IMR-90 (cell line): ENCODE measurements at regions not wholly inside any gene's neighbourhood (a gene's known extent, or its start where the extent isn't known, plus 50 kb on each side); places are given as distances from the start of the nearest gene placed in this dataset.
A peak's percentile ranks its signal among the peaks of the same experiment; 100 is the strongest.

Experiments
- ATAC-seq: fragments of 200-7000 bp; cut with Tn5 transposase; 2 replicates; pipeline ENCODE4 v1.9.1; 2020; ENCODE audit warnings: low read depth, mild to moderate bottlenecking, moderate library complexity
- BruUV-seq: library from RNA; stranded (reverse); fragments of 400-500 nt; replicated peaks from 2 replicates; lab custom pipeline; 2021; lab: Mats Ljungman, UMichigan
- CTCF ChIA-PET: fragments of 300-600 bp; formaldehyde crosslinking; extraction: SDS; loops from one replicate; lab custom pipeline; 2021; ENCODE audit warnings: antibody characterized with exemption; lab: Yijun Ruan, JAX
- POLR2A ChIA-PET: fragments of 300-600 bp; sonication (Branson Sonifier 250); formaldehyde crosslinking; loops from one replicate; lab custom pipeline; 2022; ENCODE audit warnings: antibody characterized with exemption; ENCODE audit not compliant: unreplicated experiment; lab: Charles Lee
- DNase-seq: peaks from one replicate; pipeline ENCODE4 v3.0.0; 2013
- H2AFZ ChIP-seq: replicated peaks from 2 replicates; pipeline ENCODE3; 2013; ENCODE audit warnings: low read length, mild to moderate bottlenecking; ENCODE audit not compliant: poor library complexity
- H2AK5ac ChIP-seq: 2 replicates; pipeline ENCODE4 v1.6.1; 2013; ENCODE audit warnings: low read depth, low read length, inconsistent platforms
- H2AK9ac ChIP-seq: replicated peaks from 2 replicates; pipeline ENCODE3; 2013; ENCODE audit warnings: mild to moderate bottlenecking, low read depth, low read length, moderate library complexity; ENCODE audit not compliant: poor library complexity
- H2BK120ac ChIP-seq: 2 replicates; pipeline ENCODE4 v1.6.1; 2013; ENCODE audit warnings: low read depth, low read length, inconsistent platforms
- H2BK15ac ChIP-seq: 3 replicates; pipeline ENCODE4 v1.6.1; 2013; ENCODE audit warnings: low read depth, low read length, inconsistent platforms
- H2BK20ac ChIP-seq: 2 replicates; pipeline ENCODE4 v1.6.1; 2013; ENCODE audit warnings: low read depth, mild to moderate bottlenecking, inconsistent platforms, low read length, moderate library complexity
- H2BK5ac ChIP-seq: 2 replicates; pipeline ENCODE4 v1.6.1; 2013; ENCODE audit warnings: mild to moderate bottlenecking, low read depth, low read length, inconsistent platforms; ENCODE audit not compliant: poor library complexity, severe bottlenecking
- H3K14ac ChIP-seq: replicated peaks from 2 replicates; pipeline ENCODE4 v1.6.1; 2013; ENCODE audit warnings: low read depth, low read length, inconsistent platforms
- H3K18ac ChIP-seq: 2 replicates; pipeline ENCODE4 v1.6.1; 2013; ENCODE audit warnings: low read depth, low read length, control low read depth
- H3K23ac ChIP-seq: 2 replicates; pipeline ENCODE4 v1.6.1; 2013; ENCODE audit warnings: low read depth, low read length, inconsistent platforms
- H3K27ac ChIP-seq: 2 replicates; pipeline ENCODE4 v1.5.1; 2013; ENCODE audit warnings: mild to moderate bottlenecking, control low read depth, low read length; ENCODE audit not compliant: insufficient read depth
- H3K27me3 ChIP-seq: 2 replicates; pipeline ENCODE4 v1.6.1; 2013; ENCODE audit warnings: low read length; ENCODE audit not compliant: control insufficient read depth, insufficient read depth
- H3K36me3 ChIP-seq: 2 replicates; pipeline ENCODE4 v1.6.1; 2013; ENCODE audit warnings: low read length, mixed read lengths; ENCODE audit not compliant: control insufficient read depth, insufficient read depth
- H3K4ac ChIP-seq: 2 replicates; pipeline ENCODE4 v1.6.1; 2013; ENCODE audit warnings: low read depth, low read length, inconsistent platforms
- H3K4me1 ChIP-seq: 2 replicates; pipeline ENCODE4 v1.6.1; 2013; ENCODE audit warnings: low read length, mixed read lengths; ENCODE audit not compliant: control insufficient read depth, insufficient read depth
- H3K4me2 ChIP-seq: 2 replicates; pipeline ENCODE4 v1.6.1; 2013; ENCODE audit warnings: low read depth, mild to moderate bottlenecking, control low read depth, low read length, moderate library complexity
- H3K4me3 ChIP-seq: 2 replicates; pipeline ENCODE4 v1.5.1; 2013; ENCODE audit warnings: low read depth, mild to moderate bottlenecking, control low read depth, low read length, moderate library complexity; ENCODE audit not compliant: insufficient read depth
- H3K56ac ChIP-seq: 2 replicates; pipeline ENCODE4 v1.6.1; 2013; ENCODE audit warnings: low read length, inconsistent platforms; ENCODE audit not compliant: insufficient read depth; ENCODE audit errors: extremely low read depth
- H3K79me1 ChIP-seq, 2 experiments: 2 replicates each; pipeline ENCODE4 v1.6.1; 2013; ENCODE audit warnings: low read length in 2 of 2, inconsistent platforms in 1 of 2, low read depth in 1 of 2
- H3K9ac ChIP-seq: 2 replicates; pipeline ENCODE4 v1.6.1; 2013; ENCODE audit warnings: low read depth, low read length, control low read depth
- H3K9me1 ChIP-seq: 2 replicates; pipeline ENCODE4 v1.6.1; 2013; ENCODE audit warnings: low read length, inconsistent platforms; ENCODE audit not compliant: insufficient read depth
- H3K9me3 ChIP-seq: 2 replicates; pipeline ENCODE4 v1.6.1; 2013; ENCODE audit warnings: low read length; ENCODE audit not compliant: control insufficient read depth, insufficient read depth
- H4K20me1 ChIP-seq: 2 replicates; pipeline ENCODE4 v1.6.1; 2013; ENCODE audit warnings: low read length, inconsistent platforms; ENCODE audit not compliant: insufficient read depth
- H4K5ac ChIP-seq: 2 replicates; pipeline ENCODE4 v1.6.1; 2013; ENCODE audit warnings: mild to moderate bottlenecking, low read depth, low read length, control low read depth
- H4K8ac ChIP-seq, 2 experiments: 2 replicates each; pipeline ENCODE4 v1.6.1; 2013; ENCODE audit warnings: low read depth in 2 of 2, low read length in 2 of 2, control low read depth in 1 of 2, inconsistent platforms in 1 of 2
- H4K91ac ChIP-seq: 2 replicates; pipeline ENCODE4 v1.6.1; 2013; ENCODE audit warnings: low read depth, low read length, inconsistent platforms; ENCODE audit not compliant: insufficient read depth
- BHLHE40 ChIP-seq: fragments of 150-350 bp; IDR thresholded peaks from 2 replicates; pipeline ENCODE4 v1.6.1; 2016; ENCODE audit warnings: mild to moderate bottlenecking, low read depth, low read length
- CEBPB ChIP-seq: IDR thresholded peaks from 2 replicates; pipeline ENCODE4 v1.6.1; 2012; ENCODE audit warnings: low read depth, low read length, improper control_type of control experiment
- CHD1 ChIP-seq: IDR thresholded peaks from 2 replicates; pipeline ENCODE4 v1.6.1; 2012; ENCODE audit warnings: low read depth, low read length, improper control_type of control experiment
- FOS ChIP-seq: fragments of 150-350 bp; IDR thresholded peaks from 2 replicates; pipeline ENCODE4 v1.6.1; 2016; ENCODE audit warnings: low read depth, low read length
- MAFK ChIP-seq: IDR thresholded peaks from 2 replicates; pipeline ENCODE4 v1.6.1; 2012; ENCODE audit warnings: low read depth, low read length, improper control_type of control experiment
- MAZ ChIP-seq: IDR thresholded peaks from 2 replicates; pipeline ENCODE4 v1.6.1; 2012; ENCODE audit warnings: low read depth, mild to moderate bottlenecking, low read length, improper control_type of control experiment, moderate library complexity, borderline replicate concordance
- MXI1 ChIP-seq: IDR thresholded peaks from 2 replicates; pipeline ENCODE4 v1.6.1; 2012; ENCODE audit warnings: low read depth, mild to moderate bottlenecking, low read length, moderate library complexity, borderline replicate concordance
- NFE2L2 ChIP-seq: fragments of 150-350 bp; IDR thresholded peaks from 2 replicates; pipeline ENCODE4 v1.6.1; 2016; ENCODE audit warnings: low read depth, mild to moderate bottlenecking, low read length
- POLR2A ChIP-seq: IDR thresholded peaks from 2 replicates; pipeline ENCODE4 v1.6.1; 2012; ENCODE audit warnings: mild to moderate bottlenecking, low read depth, low read length
- RAD21 ChIP-seq: IDR thresholded peaks from 2 replicates; pipeline ENCODE4 v1.6.1; 2012; ENCODE audit warnings: low read length, improper control_type of control experiment
- RCOR1 ChIP-seq: IDR thresholded peaks from 2 replicates; pipeline ENCODE4 v1.6.1; 2012; ENCODE audit warnings: mild to moderate bottlenecking, low read length, improper control_type of control experiment; ENCODE audit not compliant: insufficient replicate concordance
- RFX5 ChIP-seq: IDR thresholded peaks from 2 replicates; pipeline ENCODE4 v1.8.0; 2012; ENCODE audit warnings: low read depth, mild to moderate bottlenecking, low read length, moderate library complexity
- SMC3 ChIP-seq: fragments of 150-350 bp; IDR thresholded peaks from 2 replicates; pipeline ENCODE4 v1.6.1; 2016; ENCODE audit warnings: low read depth, mild to moderate bottlenecking, antibody characterized with exemption, low read length, moderate library complexity
- WGBS, 2 experiments: methylation state at CpG; one replicate each; pipeline versions ENCODE4 v1.1.5 to v1.1.7; 2013; ENCODE audit warnings: missing lambda C conversion rate in 2 of 2; ENCODE audit not compliant: insufficient read length in 1 of 2; ENCODE audit errors: extremely low coverage in 2 of 2; 5-methylcytosine and 5-hydroxymethylcytosine counted together
- dilution Hi-C: fragments of 300-500 bp; cut with HindIII; formaldehyde crosslinking; loops from one replicate; pipeline ENCODE4 v1.14.3; 2018; ENCODE audit warnings: low sequenced_read_pairs; ENCODE audit not compliant: unreplicated experiment
- in situ Hi-C: fragments of 300-500 bp; cut with MboI; formaldehyde crosslinking; loops from 3 replicates; pipeline ENCODE4 v1.14.3; 2019; ENCODE audit warnings: low sequenced_read_pairs, inconsistent platforms, mixed read lengths
- intact Hi-C: fragments of 100-400 bp; cut with micrococcal nuclease; formaldehyde crosslinking; loops from 2 replicates; pipeline ENCODE4 v1.10.0; 2022
- TF ChIP-seq, protein P1 (sequence below): fragments of 150-350 bp; IDR thresholded peaks from 2 replicates; pipeline ENCODE4 v1.6.1; 2017; ENCODE audit warnings: mild to moderate bottlenecking, antibody characterized with exemption, low read length, low read depth
- TF ChIP-seq, protein P2 (sequence below): conservative IDR thresholded peaks from 2 replicates; pipeline ENCODE4 v1.5.1; 2012; ENCODE audit warnings: mild to moderate bottlenecking, low read depth, low read length, improper control_type of control experiment
- TF ChIP-seq, protein P3 (sequence below): fragments of 150-350 bp; IDR thresholded peaks from 2 replicates; pipeline ENCODE4 v1.6.1; 2016; ENCODE audit warnings: low read depth, mild to moderate bottlenecking, low read length, moderate library complexity, borderline replicate concordance

DNA sequence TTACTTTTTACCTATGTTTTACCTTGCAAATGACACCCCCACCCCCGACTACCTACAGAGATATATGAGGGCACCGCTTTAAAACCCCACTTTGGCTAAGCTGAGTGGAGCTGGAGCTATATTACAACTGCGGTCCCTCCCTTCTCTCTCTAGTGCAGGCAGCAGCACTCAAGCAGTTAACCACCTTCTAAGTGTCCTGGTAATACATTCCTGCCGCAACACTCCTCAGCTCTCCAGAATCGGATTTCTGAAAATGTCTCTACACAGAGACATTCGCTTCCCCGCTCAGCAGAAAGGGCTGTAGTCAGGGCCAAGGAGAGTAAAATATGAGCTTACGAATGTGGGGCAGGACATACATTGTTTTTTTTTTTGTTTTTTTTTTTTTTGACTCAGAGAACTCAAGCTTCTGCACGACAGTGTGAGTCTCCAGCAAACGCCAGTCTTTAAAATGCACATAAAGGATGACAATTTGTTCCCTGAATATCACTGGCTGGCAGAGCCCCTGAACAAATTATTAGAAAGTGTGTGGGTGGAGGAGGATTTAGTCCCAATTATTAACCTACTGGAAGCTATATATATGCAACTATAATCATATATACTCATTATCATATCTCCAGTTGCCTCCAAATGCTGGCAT, 287.0 kb upstream of the TET2 start:
- CTCF ChIA-PET: interaction anchor here (0.6 to 0.9 kb wide), 2 partner anchors 14 to 1099 kb away, joined by 3 read pairs; no protein-coding TSS in a partner anchor
- intact Hi-C loops: loop anchor here (2.0 to 5.0 kb wide), 3 partner anchors 167 to 1652 kb away; no protein-coding TSS in a partner anchor
- no peak overlapping the region for H2BK120ac ChIP-seq
- in situ Hi-C loops: loop anchor here (25.0 kb wide), 1 partner anchor 1647 kb away; no protein-coding TSS in a partner anchor
- dilution Hi-C loops: no loop called here
- TF ChIP-seq, protein P1, sequence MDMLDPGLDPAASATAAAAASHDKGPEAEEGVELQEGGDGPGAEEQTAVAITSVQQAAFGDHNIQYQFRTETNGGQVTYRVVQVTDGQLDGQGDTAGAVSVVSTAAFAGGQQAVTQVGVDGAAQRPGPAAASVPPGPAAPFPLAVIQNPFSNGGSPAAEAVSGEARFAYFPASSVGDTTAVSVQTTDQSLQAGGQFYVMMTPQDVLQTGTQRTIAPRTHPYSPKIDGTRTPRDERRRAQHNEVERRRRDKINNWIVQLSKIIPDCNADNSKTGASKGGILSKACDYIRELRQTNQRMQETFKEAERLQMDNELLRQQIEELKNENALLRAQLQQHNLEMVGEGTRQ: no peak
- TF ChIP-seq FOS (no peak), SMC3 (no peak), RAD21 (no peak), MXI1 (no peak), MAFK (no peak), MAZ (no peak), RCOR1 (no peak), CHD1 (no peak), POLR2A (no peak), NFE2L2 (no peak), RFX5 (no peak), CEBPB (no peak), BHLHE40 (no peak)
- TF ChIP-seq, protein P2, sequence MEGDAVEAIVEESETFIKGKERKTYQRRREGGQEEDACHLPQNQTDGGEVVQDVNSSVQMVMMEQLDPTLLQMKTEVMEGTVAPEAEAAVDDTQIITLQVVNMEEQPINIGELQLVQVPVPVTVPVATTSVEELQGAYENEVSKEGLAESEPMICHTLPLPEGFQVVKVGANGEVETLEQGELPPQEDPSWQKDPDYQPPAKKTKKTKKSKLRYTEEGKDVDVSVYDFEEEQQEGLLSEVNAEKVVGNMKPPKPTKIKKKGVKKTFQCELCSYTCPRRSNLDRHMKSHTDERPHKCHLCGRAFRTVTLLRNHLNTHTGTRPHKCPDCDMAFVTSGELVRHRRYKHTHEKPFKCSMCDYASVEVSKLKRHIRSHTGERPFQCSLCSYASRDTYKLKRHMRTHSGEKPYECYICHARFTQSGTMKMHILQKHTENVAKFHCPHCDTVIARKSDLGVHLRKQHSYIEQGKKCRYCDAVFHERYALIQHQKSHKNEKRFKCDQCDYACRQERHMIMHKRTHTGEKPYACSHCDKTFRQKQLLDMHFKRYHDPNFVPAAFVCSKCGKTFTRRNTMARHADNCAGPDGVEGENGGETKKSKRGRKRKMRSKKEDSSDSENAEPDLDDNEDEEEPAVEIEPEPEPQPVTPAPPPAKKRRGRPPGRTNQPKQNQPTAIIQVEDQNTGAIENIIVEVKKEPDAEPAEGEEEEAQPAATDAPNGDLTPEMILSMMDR: no peak
- TF ChIP-seq, protein P3, sequence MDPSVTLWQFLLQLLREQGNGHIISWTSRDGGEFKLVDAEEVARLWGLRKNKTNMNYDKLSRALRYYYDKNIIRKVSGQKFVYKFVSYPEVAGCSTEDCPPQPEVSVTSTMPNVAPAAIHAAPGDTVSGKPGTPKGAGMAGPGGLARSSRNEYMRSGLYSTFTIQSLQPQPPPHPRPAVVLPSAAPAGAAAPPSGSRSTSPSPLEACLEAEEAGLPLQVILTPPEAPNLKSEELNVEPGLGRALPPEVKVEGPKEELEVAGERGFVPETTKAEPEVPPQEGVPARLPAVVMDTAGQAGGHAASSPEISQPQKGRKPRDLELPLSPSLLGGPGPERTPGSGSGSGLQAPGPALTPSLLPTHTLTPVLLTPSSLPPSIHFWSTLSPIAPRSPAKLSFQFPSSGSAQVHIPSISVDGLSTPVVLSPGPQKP: no peak
- ATAC-seq (no peak), DNase-seq (no peak)
- no peaks in the 10 kb centered on the region for H3K4me1 ChIP-seq
- no peak overlapping the region for H3K27ac ChIP-seq
- H2BK15ac ChIP-seq: no peak overlapping the region
- H3K18ac ChIP-seq: no peak overlapping the region
- no peak overlapping the region for H3K9ac ChIP-seq
- H3K4me2 ChIP-seq: no peak overlapping the region
- H2AK9ac ChIP-seq: no peak overlapping the region
- no peak overlapping the region for H3K4ac ChIP-seq
- no peaks in the 10 kb centered on the region for H3K9me3 ChIP-seq
- H2BK20ac ChIP-seq: no peak overlapping the region
- H3K14ac ChIP-seq: no peak overlapping the region
- no peak overlapping the region for H3K56ac ChIP-seq
- H3K9me1 ChIP-seq: no peaks in the 10 kb centered on the region
- no peak overlapping the region for H4K5ac ChIP-seq
- H2AK5ac ChIP-seq: no peak overlapping the region
- no peak overlapping the region for H3K4me3 ChIP-seq
- no peak overlapping the region for H4K91ac ChIP-seq
- no peak overlapping the region for H3K23ac ChIP-seq
- peak overlapping the region; percentile 2 for H2AFZ ChIP-seq
- WGBS, 2 experiments: 23% methylated on average over 3 of the region's 10 CpGs; no CpG with 5 or more reads in 1 of the 2 experiments
- no peak overlapping the region for H2BK5ac ChIP-seq
- POLR2A ChIA-PET: interaction anchor here (0.7 kb wide), 1 partner anchor 8 kb away, joined by 8 read pairs; no protein-coding TSS in a partner anchor
- BruUV-seq: no TSS peak
- H4K8ac ChIP-seq: no peak overlapping the region
- H3K79me1 ChIP-seq: no peaks in the 10 kb centered on the region
- no peaks in the 10 kb centered on the region for H3K36me3 ChIP-seq
- no peaks in the 10 kb centered on the region for H4K20me1 ChIP-seq
- H3K27me3 ChIP-seq: no peaks in the 10 kb centered on the region
